OCI-LY7 (cell line): ENCODE measurements at regions not wholly inside any gene's neighbourhood (a gene's known extent, or its start where the extent isn't known, plus 50 kb on each side); places are given as distances from the start of the nearest gene placed in this dataset.

ENCODE experiments used
- BruUV-seq: library from RNA; stranded (reverse); fragments of 400-500 nt; replicated peaks from 2 replicates; lab custom pipeline; 2021; lab: Mats Ljungman, UMichigan
- CTCF ChIA-PET: fragments of 300-600 bp; sonication (Branson Sonifier 250); formaldehyde crosslinking; loops from one replicate; lab custom pipeline; 2022; ENCODE audit warnings: antibody characterized with exemption; ENCODE audit not compliant: unreplicated experiment; lab: Charles Lee
- POLR2A ChIA-PET: fragments of 300-600 bp; sonication (Branson Sonifier 250); formaldehyde crosslinking; loops from one replicate; lab custom pipeline; 2022; ENCODE audit warnings: antibody characterized with exemption; lab: Charles Lee
- DNase-seq: peaks from one replicate; pipeline ENCODE4 v3.0.0-alpha.2; 2015; ENCODE audit warnings: low spot score
- H2AFZ ChIP-seq: fragments of 200-600 bp; sonication (generic), shearing (Covaris generic); 2 replicates; pipeline ENCODE4 v1.6.1; 2014; ENCODE audit warnings: mild to moderate bottlenecking, antibody characterized with exemption, low read length, moderate library complexity
- H3K27ac ChIP-seq: fragments of 200-600 bp; sonication (generic); 2 replicates; pipeline ENCODE4 v1.5.1; 2014; ENCODE audit warnings: mixed run types, low read depth, mild to moderate bottlenecking, moderate library complexity, low read length, inconsistent platforms; ENCODE audit not compliant: poor library complexity, severe bottlenecking
- H3K36me3 ChIP-seq: fragments of 200-600 bp; sonication (generic); 2 replicates; pipeline ENCODE4 v1.6.1; 2014; ENCODE audit warnings: mild to moderate bottlenecking, antibody characterized with exemption, low read length, moderate library complexity, mixed read lengths; ENCODE audit not compliant: insufficient read depth
- H3K4me1 ChIP-seq: fragments of 200-600 bp; sonication (generic); 2 replicates; pipeline ENCODE4 v1.5.1; 2014; ENCODE audit warnings: mild to moderate bottlenecking, low read length; ENCODE audit not compliant: insufficient read depth, poor library complexity, severe bottlenecking
- H3K4me2 ChIP-seq: fragments of 200-600 bp; sonication (generic); 2 replicates; pipeline ENCODE4 v1.6.1; 2014; ENCODE audit warnings: mild to moderate bottlenecking, low read length
- H3K4me3 ChIP-seq: fragments of 200-600 bp; sonication (generic); 2 replicates; pipeline ENCODE4 v1.5.1; 2014; ENCODE audit warnings: mild to moderate bottlenecking, low read depth, low read length; ENCODE audit not compliant: poor library complexity, severe bottlenecking
- H3K79me2 ChIP-seq: fragments of 200-600 bp; sonication (generic); 2 replicates; pipeline ENCODE4 v1.6.1; 2016; ENCODE audit warnings: low read depth, mild to moderate bottlenecking, low read length, moderate library complexity, mixed read lengths; ENCODE audit not compliant: insufficient read depth
- H3K9me2 ChIP-seq: fragments of 200-600 bp; sonication (generic); 2 replicates; pipeline ENCODE4 v1.6.1; 2016; ENCODE audit warnings: mild to moderate bottlenecking, low read length, mixed read lengths; ENCODE audit not compliant: insufficient read depth
- H3K9me3 ChIP-seq: fragments of 200-600 bp; sonication (generic); 2 replicates; pipeline ENCODE4 v1.6.1; 2014; ENCODE audit warnings: mild to moderate bottlenecking, mixed run types, low read length, mixed read lengths
- H4K20me1 ChIP-seq: fragments of 200-600 bp; sonication (generic); 2 replicates; pipeline ENCODE4 v1.6.1; 2014; ENCODE audit warnings: mild to moderate bottlenecking, antibody characterized with exemption, low read length, moderate library complexity, mixed read lengths; ENCODE audit not compliant: insufficient read depth
- EZH2phosphoT487 ChIP-seq: fragments of 200-600 bp; sonication (generic); IDR thresholded peaks from 2 replicates; pipeline ENCODE4 v1.6.1; 2018; ENCODE audit warnings: low read depth, borderline replicate concordance, mild to moderate bottlenecking, mixed run types, antibody characterized with exemption, low read length, moderate library complexity, mixed read lengths
- intact Hi-C: fragments of 100-400 bp; cut with micrococcal nuclease; formaldehyde crosslinking; loops from one replicate; pipeline ENCODE4 v1.10.0; 2022; ENCODE audit not compliant: unreplicated experiment
- TF ChIP-seq, protein P1 (sequence below): fragments of 200-600 bp; sonication (generic); conservative IDR thresholded peaks from 2 replicates; pipeline ENCODE4 v1.5.1; 2014; ENCODE audit warnings: mild to moderate bottlenecking, antibody characterized with exemption, low read length, moderate library complexity, mixed read lengths

DNA sequence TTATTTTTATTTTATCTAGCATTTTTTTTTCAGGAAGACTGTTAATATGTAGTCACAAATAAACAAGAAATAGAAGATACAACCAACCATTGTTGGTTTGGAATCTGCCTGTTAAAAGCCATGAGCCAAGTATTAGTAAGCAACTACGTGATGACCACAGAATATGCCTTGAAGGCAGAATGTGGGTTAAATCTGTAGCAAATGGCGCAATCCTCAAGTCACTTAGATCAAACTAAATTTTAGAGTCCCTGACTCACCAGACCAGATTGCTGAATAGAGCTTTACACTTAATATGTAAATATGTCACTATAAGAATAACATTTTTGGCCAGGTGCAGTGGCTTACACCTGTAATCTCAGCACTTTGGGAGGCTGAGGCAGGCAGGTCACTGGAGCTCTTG is 800.1 kb upstream of the CITED2 start:
- CTCF ChIA-PET, result no interaction called here
- no peak overlapping the region for H3K4me3 ChIP-seq
- POLR2A ChIA-PET, result interaction anchor here (0.6 to 0.7 kb wide), 3 partner anchors 11 to 257 kb away, joined by 3 to 4 read pairs (median 3); no protein-coding TSS in a partner anchor
- TF ChIP-seq, protein P1, sequence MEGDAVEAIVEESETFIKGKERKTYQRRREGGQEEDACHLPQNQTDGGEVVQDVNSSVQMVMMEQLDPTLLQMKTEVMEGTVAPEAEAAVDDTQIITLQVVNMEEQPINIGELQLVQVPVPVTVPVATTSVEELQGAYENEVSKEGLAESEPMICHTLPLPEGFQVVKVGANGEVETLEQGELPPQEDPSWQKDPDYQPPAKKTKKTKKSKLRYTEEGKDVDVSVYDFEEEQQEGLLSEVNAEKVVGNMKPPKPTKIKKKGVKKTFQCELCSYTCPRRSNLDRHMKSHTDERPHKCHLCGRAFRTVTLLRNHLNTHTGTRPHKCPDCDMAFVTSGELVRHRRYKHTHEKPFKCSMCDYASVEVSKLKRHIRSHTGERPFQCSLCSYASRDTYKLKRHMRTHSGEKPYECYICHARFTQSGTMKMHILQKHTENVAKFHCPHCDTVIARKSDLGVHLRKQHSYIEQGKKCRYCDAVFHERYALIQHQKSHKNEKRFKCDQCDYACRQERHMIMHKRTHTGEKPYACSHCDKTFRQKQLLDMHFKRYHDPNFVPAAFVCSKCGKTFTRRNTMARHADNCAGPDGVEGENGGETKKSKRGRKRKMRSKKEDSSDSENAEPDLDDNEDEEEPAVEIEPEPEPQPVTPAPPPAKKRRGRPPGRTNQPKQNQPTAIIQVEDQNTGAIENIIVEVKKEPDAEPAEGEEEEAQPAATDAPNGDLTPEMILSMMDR, result no peak
- TF ChIP-seq EZH2phosphoT487, result no peak
- DNase-seq, result no peak
- no peaks in the 10 kb centered on the region for H3K9me2 ChIP-seq
- no peaks in the 10 kb centered on the region for H3K9me3 ChIP-seq
- BruUV-seq, result no TSS peak
- no peaks in the 10 kb centered on the region for H3K4me1 ChIP-seq
- no peak overlapping the region for H2AFZ ChIP-seq
- no peaks in the 10 kb centered on the region for H3K79me2 ChIP-seq
- no peak overlapping the region for H3K27ac ChIP-seq
- H3K36me3 ChIP-seq, result no peaks in the 10 kb centered on the region
- intact Hi-C loops, result no loop called here
- H3K4me2 ChIP-seq, result no peak overlapping the region
- H4K20me1 ChIP-seq, result no peaks in the 10 kb centered on the region

DNA sequence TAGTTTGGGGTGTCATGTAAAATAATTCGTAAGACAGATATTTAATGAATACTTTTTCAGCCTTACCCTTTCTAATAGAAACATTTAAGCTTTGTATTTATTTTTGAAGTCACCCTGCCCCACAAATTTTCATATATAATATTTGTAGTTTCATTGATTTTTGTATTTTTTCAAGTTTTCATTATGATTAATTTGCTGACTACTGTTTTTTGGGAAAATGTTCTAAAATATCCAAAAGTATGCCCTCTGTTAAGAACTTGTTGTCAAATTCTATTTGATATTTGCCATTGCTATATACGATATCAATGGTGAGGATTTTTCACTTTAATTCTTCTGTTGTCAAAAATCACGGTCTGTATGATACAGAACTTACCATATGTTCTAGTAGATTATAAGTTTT is 793.9 kb upstream of the CITED2 start:
- no peaks in the 10 kb centered on the region for H3K9me3 ChIP-seq
- no TSS peak for BruUV-seq
- no peaks in the 10 kb centered on the region for H3K79me2 ChIP-seq
- H4K20me1 ChIP-seq, result no peaks in the 10 kb centered on the region
- ChIA-PET CTCF (no interaction called here), POLR2A (no interaction called here)
- DNase-seq, result no peak
- no peaks in the 10 kb centered on the region for H3K36me3 ChIP-seq
- TF ChIP-seq, protein P1, result no peak
- no peak for TF ChIP-seq EZH2phosphoT487
- no peak overlapping the region for H3K4me3 ChIP-seq
- no peaks in the 10 kb centered on the region for H3K4me1 ChIP-seq
- intact Hi-C loops, result no loop called here
- H2AFZ ChIP-seq, result no peak overlapping the region
- no peak overlapping the region for H3K4me2 ChIP-seq
- no peaks in the 10 kb centered on the region for H3K9me2 ChIP-seq
- no peak overlapping the region for H3K27ac ChIP-seq

DNA sequence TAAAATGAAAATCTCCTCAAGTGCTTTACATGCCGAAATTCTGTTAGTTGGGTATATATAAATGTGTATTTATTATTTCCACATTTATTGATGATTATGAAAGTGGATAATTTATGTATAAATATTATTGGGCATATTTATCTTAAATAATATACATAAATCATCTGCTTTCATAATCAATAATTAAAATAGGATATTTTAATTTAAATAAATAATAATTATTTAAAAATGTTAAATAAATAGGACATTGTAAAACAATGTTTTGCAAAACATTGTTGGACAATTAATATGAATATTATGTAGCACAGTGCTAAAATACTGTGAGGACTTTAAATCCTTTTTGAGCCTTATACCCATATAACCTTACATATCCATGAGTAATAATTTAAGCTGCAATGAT is 786.5 kb upstream of the CITED2 start:
- Histone ChIP-seq H3K4me2 (no peak overlapping the region), H3K4me1 (no peaks in the 10 kb centered on the region), H3K36me3 (no peaks in the 10 kb centered on the region), H3K79me2 (no peaks in the 10 kb centered on the region), H2AFZ (no peak overlapping the region), H3K9me2 (no peaks in the 10 kb centered on the region), H3K27ac (no peak overlapping the region), H3K4me3 (no peak overlapping the region), H3K9me3 (no peaks in the 10 kb centered on the region), H4K20me1 (no peaks in the 10 kb centered on the region)
- DNase-seq, result no peak
- POLR2A ChIA-PET, result interaction anchor here (1.2 kb wide), 1 partner anchor 18 kb away, joined by 3 read pairs; no protein-coding TSS in a partner anchor
- TF ChIP-seq, protein P1, result no peak
- TF ChIP-seq EZH2phosphoT487, result no peak
- no TSS peak for BruUV-seq
- CTCF ChIA-PET, result no interaction called here
- intact Hi-C loops, result no loop called here
